ENCODE measurements at regions not wholly inside any gene's neighbourhood (a gene's known extent, or its start where the extent isn't known, plus 50 kb on each side); places are given as distances from the start of the nearest gene placed in this dataset.

DNA sequence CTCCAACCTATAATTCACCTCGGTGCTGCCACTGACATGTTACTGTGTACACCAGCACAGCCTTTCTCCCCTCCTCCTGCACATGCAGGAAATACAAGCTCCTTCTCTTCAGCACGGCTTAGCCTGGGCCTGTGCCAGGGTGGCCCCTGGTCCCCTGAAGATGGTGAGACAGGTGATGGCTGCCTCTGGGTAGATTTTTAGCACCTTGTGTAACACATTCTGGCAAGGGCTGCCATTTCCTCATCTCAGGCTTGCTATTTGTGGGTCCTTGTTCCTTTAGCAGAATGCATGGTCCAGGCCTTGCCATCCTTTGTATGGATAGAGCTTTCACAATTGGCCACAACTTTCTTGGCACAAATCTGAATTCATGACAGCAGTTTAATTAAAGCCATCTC is 151.3 kb downstream of the CDC5L start:
- TF ChIP-seq, protein P1, sequence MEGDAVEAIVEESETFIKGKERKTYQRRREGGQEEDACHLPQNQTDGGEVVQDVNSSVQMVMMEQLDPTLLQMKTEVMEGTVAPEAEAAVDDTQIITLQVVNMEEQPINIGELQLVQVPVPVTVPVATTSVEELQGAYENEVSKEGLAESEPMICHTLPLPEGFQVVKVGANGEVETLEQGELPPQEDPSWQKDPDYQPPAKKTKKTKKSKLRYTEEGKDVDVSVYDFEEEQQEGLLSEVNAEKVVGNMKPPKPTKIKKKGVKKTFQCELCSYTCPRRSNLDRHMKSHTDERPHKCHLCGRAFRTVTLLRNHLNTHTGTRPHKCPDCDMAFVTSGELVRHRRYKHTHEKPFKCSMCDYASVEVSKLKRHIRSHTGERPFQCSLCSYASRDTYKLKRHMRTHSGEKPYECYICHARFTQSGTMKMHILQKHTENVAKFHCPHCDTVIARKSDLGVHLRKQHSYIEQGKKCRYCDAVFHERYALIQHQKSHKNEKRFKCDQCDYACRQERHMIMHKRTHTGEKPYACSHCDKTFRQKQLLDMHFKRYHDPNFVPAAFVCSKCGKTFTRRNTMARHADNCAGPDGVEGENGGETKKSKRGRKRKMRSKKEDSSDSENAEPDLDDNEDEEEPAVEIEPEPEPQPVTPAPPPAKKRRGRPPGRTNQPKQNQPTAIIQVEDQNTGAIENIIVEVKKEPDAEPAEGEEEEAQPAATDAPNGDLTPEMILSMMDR (IDR thresholded peaks at IDR 0.05; ENCODE audit: borderline replicate concordance, extremely low read depth, low read length, poor library complexity, severe bottlenecking) = no peak
- no peak for TF ChIP-seq EZH2 (IDR thresholded peaks at IDR 0.05; ENCODE audit: borderline replicate concordance, low read depth, low read length, severe bottlenecking)
